GM23248 (cell line): ENCODE measurements at regions not wholly inside any gene's neighbourhood (a gene's known extent, or its start where the extent isn't known, plus 50 kb on each side); places are given as distances from the start of the nearest gene placed in this dataset.

ENCODE experiments used
- DNase-seq: peaks from one replicate; pipeline ENCODE4 v3.0.0-alpha.2; 2015
- H2AFZ ChIP-seq: fragments of 200-600 bp; sonication (generic); 2 replicates; pipeline ENCODE4 v1.6.1; 2016; ENCODE audit warnings: antibody characterized with exemption
- H3F3A ChIP-seq: fragments of 200-600 bp; sonication (generic); 2 replicates; pipeline ENCODE4 v1.6.1; 2016; ENCODE audit warnings: mild to moderate bottlenecking, antibody characterized with exemption, mixed run types; ENCODE audit not compliant: insufficient read depth
- H3K27ac ChIP-seq: fragments of 200-600 bp; sonication (generic); 2 replicates; pipeline ENCODE4 v1.5.1; 2016; ENCODE audit warnings: mild to moderate bottlenecking
- H3K27me3 ChIP-seq: fragments of 200-600 bp; sonication (generic); replicated peaks from 2 replicates; pipeline ENCODE4 v1.6.1; 2016; ENCODE audit warnings: mild to moderate bottlenecking; ENCODE audit not compliant: insufficient read depth
- H3K36me3 ChIP-seq: fragments of 200-600 bp; sonication (generic); 2 replicates; pipeline ENCODE4 v1.6.1; 2016; ENCODE audit warnings: low read depth, mild to moderate bottlenecking
- H3K4me1 ChIP-seq: fragments of 200-600 bp; sonication (generic); 2 replicates; pipeline ENCODE4 v1.6.1; 2016; ENCODE audit warnings: mild to moderate bottlenecking; ENCODE audit not compliant: insufficient read depth
- H3K4me2 ChIP-seq: fragments of 200-600 bp; sonication (generic); one replicate; pipeline ENCODE4 v1.6.1; 2016; ENCODE audit warnings: mild to moderate bottlenecking; ENCODE audit not compliant: unreplicated experiment
- H3K4me3 ChIP-seq: fragments of 200-600 bp; sonication (generic); 2 replicates; pipeline ENCODE4 v1.5.1; 2016; ENCODE audit warnings: mild to moderate bottlenecking
- H3K79me2 ChIP-seq: fragments of 200-600 bp; sonication (generic); 2 replicates; pipeline ENCODE4 v1.6.1; 2016; ENCODE audit warnings: mild to moderate bottlenecking; ENCODE audit not compliant: insufficient read depth
- H3K9ac ChIP-seq: fragments of 200-600 bp; sonication (generic); 2 replicates; pipeline ENCODE4 v1.6.1; 2016; ENCODE audit warnings: mild to moderate bottlenecking
- H3K9me2 ChIP-seq: fragments of 200-600 bp; sonication (generic); 2 replicates; pipeline ENCODE4 v1.6.1; 2016; ENCODE audit warnings: mixed run types, mild to moderate bottlenecking, moderate library complexity; ENCODE audit not compliant: insufficient read depth
- H3K9me3 ChIP-seq: fragments of 200-600 bp; sonication (generic); one replicate; pipeline ENCODE4 v1.6.1; 2017; ENCODE audit warnings: low read depth
- H4K20me1 ChIP-seq: fragments of 200-600 bp; sonication (generic); 2 replicates; pipeline ENCODE4 v1.6.0; 2016; ENCODE audit not compliant: insufficient read depth
- EZH2 ChIP-seq: fragments of 200-600 bp; sonication (generic); IDR thresholded peaks from 2 replicates; pipeline ENCODE4 v1.6.1; 2018; ENCODE audit warnings: antibody characterized with exemption, mild to moderate bottlenecking; ENCODE audit not compliant: insufficient read depth, poor library complexity, severe bottlenecking
- EZH2phosphoT487 ChIP-seq: fragments of 200-600 bp; sonication (generic); IDR thresholded peaks from 2 replicates; pipeline ENCODE4 v1.6.1; 2018; ENCODE audit warnings: antibody characterized with exemption, moderate library complexity, mild to moderate bottlenecking, low read depth; ENCODE audit not compliant: insufficient read depth
- WGBS, 2 experiments: methylation state at CpG; one replicate each; pipeline ENCODE4 v1.1.6; 2015 to 2017; ENCODE audit warnings: low lambda C conversion rate in 2 of 2, low coverage in 1 of 2; ENCODE audit errors: missing lambda C conversion rate in 2 of 2; 5-methylcytosine and 5-hydroxymethylcytosine counted together
- in situ Hi-C: fragments of 300-500 bp; cut with MboI; formaldehyde crosslinking; loops from 2 replicates; pipeline ENCODE4 v1.15.0; 2020

- WGBS, 2 experiments = 39 to 41% methylated on average over 3 of the region's 3 CpGs
- H3K9me2 ChIP-seq = no peaks in the 10 kb centered on the region
- in situ Hi-C loops = no loop called here
Measured at GRCh38 chr12:90008277-90008676, 299.6 kb upstream of the ATP2B1 start.

GRCh38 chr12:90004319-90005074 lies 295.9 kb upstream of the ATP2B1 start:
- no peak overlapping the region for H3K9ac ChIP-seq
- WGBS, 2 experiments = 84 to 85% methylated on average over 5 of the region's 5 CpGs
- no peak overlapping the region for H3K4me2 ChIP-seq
- peaks cover 11% of the 10 kb centered on the region for H3K4me1 ChIP-seq
- no peaks in the 10 kb centered on the region for H3K27me3 ChIP-seq
- no peaks in the 10 kb centered on the region for H3K9me3 ChIP-seq
- no peaks in the 10 kb centered on the region for H3K9me2 ChIP-seq
- H3K36me3 ChIP-seq = no peaks in the 10 kb centered on the region
- no peak for TF ChIP-seq EZH2phosphoT487
- TF ChIP-seq EZH2 = no peak
- H3K79me2 ChIP-seq = no peaks in the 10 kb centered on the region
- H3F3A ChIP-seq = no peaks in the 10 kb centered on the region
- H2AFZ ChIP-seq = no peak overlapping the region
- in situ Hi-C loops = no loop called here
- H4K20me1 ChIP-seq = no peaks in the 10 kb centered on the region
- no peak overlapping the region for H3K27ac ChIP-seq
- H3K4me3 ChIP-seq = no peak overlapping the region
- DNase-seq = no peak

More at GRCh38 chr12:90008277-90008676, 299.6 kb upstream of the ATP2B1 start:
- no peak overlapping the region for H3K4me2 ChIP-seq
- H3F3A ChIP-seq = no peaks in the 10 kb centered on the region
- H3K4me3 ChIP-seq = no peak overlapping the region
- no peak for DNase-seq
- no peak overlapping the region for H2AFZ ChIP-seq
- no peaks in the 10 kb centered on the region for H3K79me2 ChIP-seq
- no peak overlapping the region for H3K27ac ChIP-seq
- H3K36me3 ChIP-seq = no peaks in the 10 kb centered on the region
- H3K27me3 ChIP-seq = no peaks in the 10 kb centered on the region
- no peaks in the 10 kb centered on the region for H3K9me3 ChIP-seq
- H4K20me1 ChIP-seq = no peaks in the 10 kb centered on the region
- no peak overlapping the region for H3K9ac ChIP-seq
- no peak for TF ChIP-seq EZH2
- TF ChIP-seq EZH2phosphoT487 = no peak
- no peaks in the 10 kb centered on the region for H3K4me1 ChIP-seq

- H3K27me3 ChIP-seq = no peaks in the 10 kb centered on the region
- H3K4me1 ChIP-seq = peaks cover 18% of the 10 kb centered on the region
- no peak overlapping the region for H3K9ac ChIP-seq
- in situ Hi-C loops = no loop called here
- H4K20me1 ChIP-seq = no peaks in the 10 kb centered on the region
- no peaks in the 10 kb centered on the region for H3K9me2 ChIP-seq
- no peaks in the 10 kb centered on the region for H3K79me2 ChIP-seq
- TF ChIP-seq EZH2phosphoT487 = no peak
- no peak for TF ChIP-seq EZH2
- no peaks in the 10 kb centered on the region for H3K36me3 ChIP-seq
- no peak overlapping the region for H3K4me2 ChIP-seq
- H2AFZ ChIP-seq = no peak overlapping the region
- H3K4me3 ChIP-seq = no peak overlapping the region
- H3K27ac ChIP-seq = no peak overlapping the region
- 86 to 93% methylated on average over 1 of the region's 1 CpG for WGBS, 2 experiments
- H3K9me3 ChIP-seq = no peaks in the 10 kb centered on the region
- DNase-seq = no peak
- no peaks in the 10 kb centered on the region for H3F3A ChIP-seq
Measured at GRCh38 chr12:90003688-90004087, 295.1 kb upstream of the ATP2B1 start.

- WGBS, 2 experiments = 93 to 97% methylated on average over 3 of the region's 3 CpGs
- H3K9me2 ChIP-seq = no peaks in the 10 kb centered on the region
- no peak overlapping the region for H3K27ac ChIP-seq
- no peak overlapping the region for H2AFZ ChIP-seq
- H3F3A ChIP-seq = no peaks in the 10 kb centered on the region
- TF ChIP-seq EZH2phosphoT487 (no peak), EZH2 (no peak)
- no peaks in the 10 kb centered on the region for H3K9me3 ChIP-seq
- H3K4me1 ChIP-seq = peaks cover 21% of the 10 kb centered on the region
- no peaks in the 10 kb centered on the region for H4K20me1 ChIP-seq
- DNase-seq = no peak
- in situ Hi-C loops = no loop called here
- H3K79me2 ChIP-seq = no peaks in the 10 kb centered on the region
- no peak overlapping the region for H3K9ac ChIP-seq
- no peak overlapping the region for H3K4me2 ChIP-seq
- H3K27me3 ChIP-seq = no peaks in the 10 kb centered on the region
- no peaks in the 10 kb centered on the region for H3K36me3 ChIP-seq
- H3K4me3 ChIP-seq = no peak overlapping the region
Measured at GRCh38 chr12:90000721-90001120, 292.1 kb upstream of the ATP2B1 start.
